K562 (cell line): ENCODE measurements at regions not wholly inside any gene's neighbourhood (a gene's known extent, or its start where the extent isn't known, plus 50 kb on each side); places are given as distances from the start of the nearest gene placed in this dataset.

Experiments
- ATAC-seq: fragments of 200-7000 bp; cut with Tn5 transposase; 3 replicates; pipeline ENCODE4 v1.9.1; 2020; ENCODE audit warnings: moderate library complexity
- BruUV-seq: library from RNA; stranded (reverse); fragments of 400-500 nt; replicated peaks from 2 replicates; lab custom pipeline; 2021; lab: Mats Ljungman, UMichigan
- CTCF ChIA-PET: fragments of 300-600 bp; formaldehyde crosslinking; extraction: SDS; loops from one replicate; lab custom pipeline; 2021; ENCODE audit warnings: low intra/inter-chr PET ratio; lab: Yijun Ruan, JAX
- POLR2A ChIA-PET: fragments of 300-600, 350-650 bp; sonication (Branson Sonifier 250); formaldehyde crosslinking; extraction: SDS; loops from one replicate; lab custom pipeline; 2021; ENCODE audit warnings: antibody characterized with exemption, inconsistent platforms; lab: Yijun Ruan, JAX
- DNase-seq, 4 experiments: peaks; one replicate each; pipeline versions ENCODE4 v3.0.0 to v3.0.0-alpha.2; 2011 to 2018; ENCODE audit warnings: low spot score in 3 of 4, mixed read lengths in 3 of 4; ENCODE audit errors: extremely low read depth in 1 of 4
- FAIRE-seq: peaks from 2 replicates; lab custom pipeline; 2011; peaks lifted over from hg19 to GRCh38; lab: Jason Lieb, UNC
- H2AFZ ChIP-seq: 2 replicates; pipeline ENCODE4 v1.6.0; 2011; ENCODE audit warnings: low read depth, low read length, control low read depth, inconsistent platforms
- H3K27ac ChIP-seq: fragments of 200-600 bp; 3 replicates; pipeline ENCODE4 v1.8.0; 2011; ENCODE audit warnings: low read depth, mild to moderate bottlenecking, control low read depth, inconsistent platforms, low read length, moderate library complexity, mixed read lengths; ENCODE audit errors: extremely low read depth
- H3K27me3 ChIP-seq, 2 experiments: fragments of 300-600 bp in 1 of 2; 2 replicates in 1 of 2; 3 replicates in 1 of 2; pipeline versions ENCODE4 v1.6.0 to v1.8.0; 2011; ENCODE audit warnings: inconsistent platforms in 2 of 2, low read length in 2 of 2, mild to moderate bottlenecking in 1 of 2, mixed read lengths in 1 of 2, moderate library complexity in 1 of 2; ENCODE audit not compliant: control insufficient read depth in 2 of 2, insufficient read depth in 2 of 2
- H3K36me3 ChIP-seq: fragments of 300-600 bp; 3 replicates; pipeline ENCODE4 v1.8.0; 2011; ENCODE audit warnings: mild to moderate bottlenecking, low read length, inconsistent platforms; ENCODE audit not compliant: control insufficient read depth, insufficient read depth
- H3K4me1 ChIP-seq, 2 experiments: fragments of 200-600 bp in 1 of 2; replicated peaks in 1 of 2; 2 replicates in 1 of 2; 3 replicates in 1 of 2; pipeline versions ENCODE4 v1.5.1 to v1.8.0; 2011; ENCODE audit warnings: inconsistent platforms in 2 of 2, low read length in 2 of 2, mild to moderate bottlenecking in 1 of 2, mixed read lengths in 1 of 2, moderate library complexity in 1 of 2; ENCODE audit not compliant: control insufficient read depth in 2 of 2, insufficient read depth in 2 of 2
- H3K4me2 ChIP-seq: 2 replicates; pipeline ENCODE4 v1.6.1; 2011; ENCODE audit warnings: low read length, control low read depth, inconsistent platforms, mixed read lengths; ENCODE audit not compliant: insufficient read depth
- H3K4me3 ChIP-seq: fragments of 200-600 bp; sonication (generic), shearing (Covaris generic); 2 replicates; pipeline ENCODE4 v1.5.1; 2016; ENCODE audit warnings: control low read depth, inconsistent platforms
- H3K79me2 ChIP-seq: fragments of 200-600 bp; 3 replicates; pipeline ENCODE4 v1.8.0; 2011; ENCODE audit warnings: low read length, inconsistent platforms; ENCODE audit not compliant: control insufficient read depth, insufficient read depth
- H3K9ac ChIP-seq, 2 experiments: 2 replicates each; pipeline versions ENCODE4 v1.6.0 to v1.6.1; 2011; ENCODE audit warnings: low read depth in 2 of 2, low read length in 2 of 2, control low read depth in 1 of 2, inconsistent platforms in 1 of 2, mild to moderate bottlenecking in 1 of 2, mixed read lengths in 1 of 2; ENCODE audit not compliant: insufficient read depth in 1 of 2
- H3K9me1 ChIP-seq: one replicate; pipeline ENCODE4 v1.6.0; 2011; ENCODE audit warnings: inconsistent platforms, mild to moderate bottlenecking, low read length, moderate library complexity; ENCODE audit not compliant: control insufficient read depth, insufficient read depth
- H3K9me3 ChIP-seq: replicated peaks from 2 replicates; pipeline ENCODE4 v1.5.1; 2011; ENCODE audit warnings: low read depth, low read length, inconsistent platforms; ENCODE audit not compliant: control insufficient read depth, insufficient read depth
- H4K20me1 ChIP-seq: replicated peaks from 2 replicates; pipeline ENCODE4 v1.6.1; 2011; ENCODE audit warnings: low read length, inconsistent platforms, mixed read lengths; ENCODE audit not compliant: control insufficient read depth, insufficient read depth
- RREB1 ChIP-seq: fragments of 250-450 bp; sonication (Bioruptor Pico); IDR thresholded peaks from 2 replicates; pipeline ENCODE4 v1.4.0; 2020
- ZFPM2 ChIP-seq: fragments of 250-450 bp; sonication (Bioruptor Pico); IDR thresholded peaks from 2 replicates; pipeline ENCODE4 v1.5.1; 2022; ENCODE audit warnings: mild to moderate bottlenecking
- ZNF311 ChIP-seq: fragments of 250-450 bp; sonication (Bioruptor Pico); IDR thresholded peaks from 2 replicates; pipeline ENCODE4 v1.4.0; 2020; ENCODE audit warnings: mild to moderate bottlenecking, moderate library complexity
- WGBS: fragments of 100-300 bp; shearing (Covaris generic); methylation state at CpG from one replicate; pipeline ENCODE4 v1.1.6; 2016; ENCODE audit warnings: low coverage, mixed read lengths; ENCODE audit not compliant: insufficient coverage; ENCODE audit errors: missing lambda C conversion rate; 5-methylcytosine and 5-hydroxymethylcytosine counted together
- in situ Hi-C: fragments of 300-500 bp; cut with MboI; formaldehyde crosslinking; loops from 4 replicates; pipeline ENCODE4 v1.15.0; 2018; ENCODE audit warnings: inconsistent platforms, mixed read lengths
- intact Hi-C: fragments of 100-400 bp; cut with micrococcal nuclease; formaldehyde crosslinking; loops from 2 replicates; pipeline ENCODE4 v1.14.2; 2022

GRCh38 chr16:6343157-6343556 lies 989.5 kb upstream of the RBFOX1 start:
- no peak overlapping the region for H3K27ac ChIP-seq
- no peaks in the 10 kb centered on the region for H3K9me3 ChIP-seq
- H3K4me2 ChIP-seq: no peak overlapping the region
- TF ChIP-seq ZFPM2 (no peak), RREB1 (CRISPR knock-in tag) (no peak), ZNF311 (CRISPR knock-in tag) (no peak)
- H3K4me3 ChIP-seq: no peak overlapping the region
- no peak overlapping the region for H3K9ac ChIP-seq
- no peak for ATAC-seq
- no peaks in the 10 kb centered on the region for H3K36me3 ChIP-seq
- in situ Hi-C loops: no loop called here
- no peak for DNase-seq
- no peaks in the 10 kb centered on the region for H3K27me3 ChIP-seq
- intact Hi-C loops: no loop called here
- no peaks in the 10 kb centered on the region for H3K9me1 ChIP-seq
- POLR2A ChIA-PET: no interaction called here
- no TSS peak for BruUV-seq
- no peak overlapping the region for H2AFZ ChIP-seq
- no peaks in the 10 kb centered on the region for H4K20me1 ChIP-seq
- H3K79me2 ChIP-seq: no peaks in the 10 kb centered on the region
- no peak for FAIRE-seq
- CTCF ChIA-PET: no interaction called here
- 0% methylated on average over 2 of the region's 2 CpGs for WGBS
- H3K4me1 ChIP-seq: no peaks in the 10 kb centered on the region
